ENCODE measurements at regions not wholly inside any gene's neighbourhood (a gene's known extent, or its start where the extent isn't known, plus 50 kb on each side); places are given as distances from the start of the nearest gene placed in this dataset.

GRCh38 chr2:59968441-59968840 is 585.0 kb downstream of the BCL11A start:
- Histone ChIP-seq H3K27me3 (ENCODE audit: insufficient read depth, poor library complexity, severe bottlenecking) (no peaks in the 10 kb centered on the region), H3K27ac (replicated peaks) (no peak overlapping the region), H3K4me3 (replicated peaks; ENCODE audit: insufficient read depth, low read length) (no peak overlapping the region)
- TF ChIP-seq, protein P1, sequence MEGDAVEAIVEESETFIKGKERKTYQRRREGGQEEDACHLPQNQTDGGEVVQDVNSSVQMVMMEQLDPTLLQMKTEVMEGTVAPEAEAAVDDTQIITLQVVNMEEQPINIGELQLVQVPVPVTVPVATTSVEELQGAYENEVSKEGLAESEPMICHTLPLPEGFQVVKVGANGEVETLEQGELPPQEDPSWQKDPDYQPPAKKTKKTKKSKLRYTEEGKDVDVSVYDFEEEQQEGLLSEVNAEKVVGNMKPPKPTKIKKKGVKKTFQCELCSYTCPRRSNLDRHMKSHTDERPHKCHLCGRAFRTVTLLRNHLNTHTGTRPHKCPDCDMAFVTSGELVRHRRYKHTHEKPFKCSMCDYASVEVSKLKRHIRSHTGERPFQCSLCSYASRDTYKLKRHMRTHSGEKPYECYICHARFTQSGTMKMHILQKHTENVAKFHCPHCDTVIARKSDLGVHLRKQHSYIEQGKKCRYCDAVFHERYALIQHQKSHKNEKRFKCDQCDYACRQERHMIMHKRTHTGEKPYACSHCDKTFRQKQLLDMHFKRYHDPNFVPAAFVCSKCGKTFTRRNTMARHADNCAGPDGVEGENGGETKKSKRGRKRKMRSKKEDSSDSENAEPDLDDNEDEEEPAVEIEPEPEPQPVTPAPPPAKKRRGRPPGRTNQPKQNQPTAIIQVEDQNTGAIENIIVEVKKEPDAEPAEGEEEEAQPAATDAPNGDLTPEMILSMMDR (IDR thresholded peaks at IDR 0.05; ENCODE audit: insufficient read depth, low read length): no peak
- TF ChIP-seq SPI1 (IDR thresholded peaks at IDR 0.05; ENCODE audit: borderline replicate concordance, low read depth) (no peak), POLR2AphosphoS5 (IDR thresholded peaks at IDR 0.05; ENCODE audit: low read depth) (no peak), GABPA (IDR thresholded peaks at IDR 0.05; ENCODE audit: low read depth) (no peak), REST (IDR thresholded peaks at IDR 0.05; ENCODE audit: insufficient replicate concordance, low read depth) (no peak)
- DNase-seq (ENCODE audit: low read depth in 1 of 2, low spot score in 1 of 2): no peak

DNA sequence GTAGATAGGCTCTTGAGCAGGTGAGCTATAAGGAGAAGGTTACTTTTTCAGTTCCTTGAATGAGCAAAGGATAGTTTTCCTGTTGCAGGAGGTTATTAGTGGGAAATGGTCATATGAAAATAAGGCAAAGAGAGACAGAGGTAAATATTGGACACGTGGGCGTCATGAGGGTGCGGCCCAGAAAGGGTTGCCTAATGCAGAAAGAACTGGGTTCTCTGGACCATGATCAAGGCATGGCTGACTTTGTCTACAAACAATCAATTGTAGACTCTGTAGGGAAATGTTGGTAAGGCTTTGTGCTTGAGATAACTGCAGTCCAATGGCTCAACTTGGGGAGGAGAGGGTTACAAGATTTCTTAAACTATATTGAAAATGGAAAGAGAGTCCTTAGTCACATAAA is 585.8 kb downstream of the BCL11A start:
- H3K4me3 ChIP-seq (replicated peaks; ENCODE audit: insufficient read depth, low read length): no peak overlapping the region
- no peak for TF ChIP-seq SPI1 (IDR thresholded peaks at IDR 0.05; ENCODE audit: borderline replicate concordance, low read depth)
- no peak for TF ChIP-seq POLR2AphosphoS5 (IDR thresholded peaks at IDR 0.05; ENCODE audit: low read depth)
- TF ChIP-seq REST (IDR thresholded peaks at IDR 0.05; ENCODE audit: insufficient replicate concordance, low read depth): no peak
- TF ChIP-seq GABPA (IDR thresholded peaks at IDR 0.05; ENCODE audit: low read depth): no peak
- TF ChIP-seq, protein P1 (IDR thresholded peaks at IDR 0.05; ENCODE audit: insufficient read depth, low read length): no peak
- H3K27ac ChIP-seq (replicated peaks): no peak overlapping the region
- no peaks in the 10 kb centered on the region for H3K27me3 ChIP-seq (ENCODE audit: insufficient read depth, poor library complexity, severe bottlenecking)
- DNase-seq (ENCODE audit: low read depth in 1 of 2, low spot score in 1 of 2): no peak

DNA sequence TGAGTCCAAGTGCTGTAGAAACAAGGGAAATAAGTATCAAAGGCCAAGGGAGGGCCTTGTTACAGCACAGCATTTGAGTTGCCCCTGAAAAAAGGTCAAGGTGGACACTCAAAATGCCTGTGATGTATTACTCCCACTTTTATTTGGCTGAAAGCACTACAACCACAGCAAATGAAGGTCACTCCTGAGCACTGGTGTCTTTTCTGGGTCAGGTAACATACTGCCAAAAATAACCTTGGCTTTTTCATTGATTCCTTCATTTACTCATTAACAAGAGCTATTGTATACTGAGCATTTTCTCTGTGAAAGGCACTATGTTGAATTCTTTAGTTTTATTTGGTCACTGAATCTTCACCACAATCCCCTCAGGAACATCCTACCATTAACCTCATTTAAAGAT is 590.3 kb downstream of the BCL11A start:
- no peak for DNase-seq (ENCODE audit: low read depth in 1 of 2, low spot score in 1 of 2)
- TF ChIP-seq GABPA (IDR thresholded peaks at IDR 0.05; ENCODE audit: low read depth) (no peak), REST (IDR thresholded peaks at IDR 0.05; ENCODE audit: insufficient replicate concordance, low read depth) (no peak), SPI1 (IDR thresholded peaks at IDR 0.05; ENCODE audit: borderline replicate concordance, low read depth) (no peak), POLR2AphosphoS5 (IDR thresholded peaks at IDR 0.05; ENCODE audit: low read depth) (no peak)
- TF ChIP-seq, protein P1 (IDR thresholded peaks at IDR 0.05; ENCODE audit: insufficient read depth, low read length): no peak
- no peak overlapping the region for H3K27ac ChIP-seq (replicated peaks)
- no peak overlapping the region for H3K4me3 ChIP-seq (replicated peaks; ENCODE audit: insufficient read depth, low read length)
- no peaks in the 10 kb centered on the region for H3K27me3 ChIP-seq (ENCODE audit: insufficient read depth, poor library complexity, severe bottlenecking)

All from HL-60 (cell line).